ENCODE measurements at regions not wholly inside any gene's neighbourhood (a gene's known extent, or its start where the extent isn't known, plus 50 kb on each side); places are given as distances from the start of the nearest gene placed in this dataset.
"Not testable (repeated sequence)": the region's sequence is repeated elsewhere in the genome, so short reads cannot be mapped to it uniquely, and the experiment has no call there.

- no peak for DNase-seq (ENCODE audit: low read depth)
- no peak overlapping the region for H3K4me3 ChIP-seq (ENCODE audit: low read depth, low read length)
- TF ChIP-seq, protein P1, sequence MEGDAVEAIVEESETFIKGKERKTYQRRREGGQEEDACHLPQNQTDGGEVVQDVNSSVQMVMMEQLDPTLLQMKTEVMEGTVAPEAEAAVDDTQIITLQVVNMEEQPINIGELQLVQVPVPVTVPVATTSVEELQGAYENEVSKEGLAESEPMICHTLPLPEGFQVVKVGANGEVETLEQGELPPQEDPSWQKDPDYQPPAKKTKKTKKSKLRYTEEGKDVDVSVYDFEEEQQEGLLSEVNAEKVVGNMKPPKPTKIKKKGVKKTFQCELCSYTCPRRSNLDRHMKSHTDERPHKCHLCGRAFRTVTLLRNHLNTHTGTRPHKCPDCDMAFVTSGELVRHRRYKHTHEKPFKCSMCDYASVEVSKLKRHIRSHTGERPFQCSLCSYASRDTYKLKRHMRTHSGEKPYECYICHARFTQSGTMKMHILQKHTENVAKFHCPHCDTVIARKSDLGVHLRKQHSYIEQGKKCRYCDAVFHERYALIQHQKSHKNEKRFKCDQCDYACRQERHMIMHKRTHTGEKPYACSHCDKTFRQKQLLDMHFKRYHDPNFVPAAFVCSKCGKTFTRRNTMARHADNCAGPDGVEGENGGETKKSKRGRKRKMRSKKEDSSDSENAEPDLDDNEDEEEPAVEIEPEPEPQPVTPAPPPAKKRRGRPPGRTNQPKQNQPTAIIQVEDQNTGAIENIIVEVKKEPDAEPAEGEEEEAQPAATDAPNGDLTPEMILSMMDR (IDR thresholded peaks at IDR 0.05; ENCODE audit: control insufficient read depth, extremely low read depth, insufficient read depth): no peak
Observed at GRCh38 chr13:110001670-110002275, 215.4 kb upstream of the IRS2 start.

GRCh38 chr13:110000534-110001345, 214.4 kb upstream of the IRS2 start:
- no peak for DNase-seq (ENCODE audit: low read depth)
- H3K4me3 ChIP-seq (ENCODE audit: low read depth, low read length): no peak overlapping the region
- TF ChIP-seq, protein P1 (IDR thresholded peaks at IDR 0.05; ENCODE audit: control insufficient read depth, extremely low read depth, insufficient read depth): no peak

DNA sequence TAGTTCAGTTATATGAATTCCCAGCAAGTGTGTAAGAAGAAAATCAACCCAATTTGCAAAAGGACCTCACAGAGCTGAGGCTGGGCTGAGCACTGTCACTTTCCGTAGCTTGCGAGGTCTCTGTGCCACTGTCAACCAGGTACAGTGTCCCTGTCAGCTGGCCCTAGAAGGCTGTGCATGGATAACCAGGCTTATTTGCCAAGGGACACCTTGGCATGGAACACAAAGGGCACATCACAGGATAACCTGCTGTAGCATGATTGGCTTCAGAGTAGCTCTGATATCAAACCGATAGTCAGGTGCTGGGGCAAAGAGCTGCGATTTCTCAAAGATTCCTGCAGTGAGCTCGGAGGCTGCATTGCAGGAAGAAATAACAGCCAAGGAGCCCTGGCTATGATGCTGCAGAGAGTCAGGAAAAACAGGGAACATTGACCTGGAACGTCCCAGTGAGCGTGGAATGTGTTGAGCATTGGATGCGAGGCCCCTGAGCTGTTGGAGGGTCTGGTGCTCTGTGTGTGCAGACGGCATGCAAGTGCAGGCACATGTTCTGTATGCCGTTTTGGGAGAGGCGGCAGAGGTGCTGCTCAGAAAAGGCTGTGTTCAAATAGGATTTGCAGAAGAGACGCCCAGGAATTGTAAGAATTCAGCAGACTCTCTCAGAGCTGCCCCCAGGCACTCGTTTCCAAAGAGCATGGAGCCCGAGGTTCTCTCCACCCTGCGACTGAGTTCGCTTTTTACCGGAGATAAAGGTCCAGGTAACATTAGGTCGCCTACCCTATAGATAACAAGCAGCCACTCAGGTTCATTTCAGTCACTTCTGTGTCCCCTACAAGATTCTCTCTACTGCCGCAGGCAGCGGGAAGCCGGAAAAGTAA, 213.5 kb upstream of the IRS2 start:
- H3K4me3 ChIP-seq (ENCODE audit: low read depth, low read length): no peak overlapping the region
- DNase-seq (ENCODE audit: low read depth): no peak
- TF ChIP-seq, protein P1 (IDR thresholded peaks at IDR 0.05; ENCODE audit: control insufficient read depth, extremely low read depth, insufficient read depth): no peak

DNA sequence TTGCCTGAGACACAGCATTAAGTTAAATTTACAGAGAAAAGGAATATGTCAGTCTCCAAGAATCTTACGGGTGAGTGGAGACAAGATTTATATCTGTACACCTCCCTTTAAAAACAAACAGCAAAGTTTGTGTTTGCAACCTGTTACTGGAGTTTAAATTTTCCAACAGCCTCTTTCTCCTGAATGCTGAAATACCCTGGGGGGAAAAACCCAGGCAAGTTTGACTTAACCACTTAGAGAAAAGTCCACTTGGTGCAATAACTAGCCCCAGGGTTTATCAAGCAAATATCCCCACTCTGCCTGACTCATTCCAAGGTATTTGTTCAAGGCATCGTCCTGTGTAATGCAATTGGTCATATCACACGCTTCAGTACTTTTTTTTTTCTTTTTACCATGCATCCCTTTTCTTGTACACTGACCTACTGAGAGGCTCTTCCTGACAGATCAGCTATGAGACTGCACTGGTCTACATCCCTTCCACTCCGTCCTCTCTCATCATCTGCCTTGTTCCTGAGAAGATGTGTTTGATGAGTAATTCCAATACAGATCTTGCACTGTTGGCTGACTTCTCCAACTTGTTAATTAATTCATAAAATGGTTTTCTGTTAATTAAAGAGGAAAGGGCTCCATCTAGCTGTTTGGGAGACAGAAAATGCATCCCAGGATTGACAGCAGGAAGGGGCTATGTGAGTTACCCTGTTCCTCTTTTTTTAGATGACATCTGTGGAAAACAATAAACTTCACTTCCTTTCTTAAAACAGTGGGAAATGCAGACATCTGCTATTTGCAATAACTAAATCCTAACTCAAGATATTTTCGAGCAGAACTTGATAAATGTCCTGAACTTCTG, 212.5 kb upstream of the IRS2 start:
- TF ChIP-seq, protein P1 (IDR thresholded peaks at IDR 0.05; ENCODE audit: control insufficient read depth, extremely low read depth, insufficient read depth): peak; percentile 40
- no peak overlapping the region for H3K4me3 ChIP-seq (ENCODE audit: low read depth, low read length)
- peak; percentile 35 for DNase-seq (ENCODE audit: low read depth)

- no peak overlapping the region for H3K4me3 ChIP-seq (ENCODE audit: low read depth, low read length)
- TF ChIP-seq, protein P1 (IDR thresholded peaks at IDR 0.05; ENCODE audit: control insufficient read depth, extremely low read depth, insufficient read depth): no peak
- no peak for DNase-seq (ENCODE audit: low read depth)
Observed at GRCh38 chr13:109998037-109998436, 211.7 kb upstream of the IRS2 start.

DNA sequence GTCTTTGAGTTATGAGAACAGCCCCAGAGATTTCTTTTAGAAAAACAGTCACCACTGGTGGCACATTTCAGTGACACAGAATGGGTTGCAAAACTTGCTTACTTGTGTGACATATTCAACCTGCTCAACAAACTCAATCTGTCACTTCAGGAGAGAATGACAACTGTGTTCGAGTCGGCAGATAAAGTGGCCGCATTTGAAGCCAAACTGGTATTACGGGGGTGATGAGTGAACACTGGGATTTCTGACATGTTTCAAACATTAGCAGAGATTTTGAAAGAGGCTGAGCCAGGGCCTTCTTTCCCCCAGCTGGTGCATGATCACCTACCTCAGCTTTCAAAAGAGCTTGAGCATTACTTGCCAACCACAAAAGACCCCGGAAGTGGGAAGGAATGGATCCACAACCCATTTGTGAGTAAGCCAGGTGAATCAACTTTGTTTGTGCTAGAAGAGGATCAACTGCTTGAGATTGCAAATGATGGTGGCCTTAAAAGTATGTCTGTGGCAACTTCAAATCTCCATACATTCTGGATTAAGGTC, 210.7 kb upstream of the IRS2 start:
- DNase-seq (ENCODE audit: low read depth): not testable (repeated sequence)

More for the DNA sequence above, 210.7 kb upstream of the IRS2 start:
- H3K4me3 ChIP-seq (ENCODE audit: low read depth, low read length): not testable (repeated sequence)
